GM19328 (cell line): ENCODE measurements at regions not wholly inside any gene's neighbourhood (a gene's known extent, or its start where the extent isn't known, plus 50 kb on each side); places are given as distances from the start of the nearest gene placed in this dataset.
A peak's percentile ranks its signal among the peaks of the same experiment; 100 is the strongest.
"Not testable (repeated sequence)": the region's sequence is repeated elsewhere in the genome, so short reads cannot be mapped to it uniquely, and the experiment has no call there.

Experiments
- ATAC-seq: cut with Tn5 transposase; IDR thresholded peaks from one replicate; pipeline ENCODE4 v1.9.1; 2021; ENCODE audit warnings: mild to moderate bottlenecking, moderate library complexity; ENCODE audit not compliant: unreplicated experiment

GRCh38 chr1:229856009-229856650, 210.9 kb upstream of the GALNT2 start:
- ATAC-seq, result peak; percentile 97

- no peak for ATAC-seq
Measured at GRCh38 chr1:229857585-229857984, 209.5 kb upstream of the GALNT2 start.

GRCh38 chr1:229859026-229859425, 208.0 kb upstream of the GALNT2 start:
- ATAC-seq, result no peak

GRCh38 chr1:229860926-229861325, 206.1 kb upstream of the GALNT2 start:
- no peak for ATAC-seq

- ATAC-seq, result no peak
Measured at GRCh38 chr1:229862017-229862774, 204.8 kb upstream of the GALNT2 start.

- ATAC-seq, result no peak
Measured at GRCh38 chr1:229863651-229864545, 203.1 kb upstream of the GALNT2 start.

- ATAC-seq, result no peak
Measured at GRCh38 chr1:229864686-229865230, 202.3 kb upstream of the GALNT2 start.

GRCh38 chr1:229865321-229865720, 201.7 kb upstream of the GALNT2 start:
- not testable (repeated sequence) for ATAC-seq

- ATAC-seq, result no peak
Measured at GRCh38 chr1:229867726-229868125, 199.3 kb upstream of the GALNT2 start.

GRCh38 chr1:229869240-229869639, 197.8 kb upstream of the GALNT2 start:
- ATAC-seq, result no peak

- ATAC-seq, result no peak
Measured at GRCh38 chr1:229869687-229870086, 197.4 kb upstream of the GALNT2 start.

GRCh38 chr1:229870381-229870780, 196.7 kb upstream of the GALNT2 start:
- no peak for ATAC-seq

GRCh38 chr1:229871078-229871676, 195.9 kb upstream of the GALNT2 start:
- no peak for ATAC-seq

- ATAC-seq, result no peak
Measured at GRCh38 chr1:229874136-229874535, 192.9 kb upstream of the GALNT2 start.

GRCh38 chr1:229874609-229875008, 192.4 kb upstream of the GALNT2 start:
- no peak for ATAC-seq

- ATAC-seq, result no peak
Measured at GRCh38 chr1:229875086-229875485, 192.0 kb upstream of the GALNT2 start.

GRCh38 chr1:229879746-229880145, 187.3 kb upstream of the GALNT2 start:
- no peak for ATAC-seq

- no peak for ATAC-seq
Measured at GRCh38 chr1:229880271-229881170, 186.5 kb upstream of the GALNT2 start.

GRCh38 chr1:229882621-229883020, 184.4 kb upstream of the GALNT2 start:
- no peak for ATAC-seq
